ENCODE measurements at regions not wholly inside any gene's neighbourhood (a gene's known extent, or its start where the extent isn't known, plus 50 kb on each side); places are given as distances from the start of the nearest gene placed in this dataset.

DNA sequence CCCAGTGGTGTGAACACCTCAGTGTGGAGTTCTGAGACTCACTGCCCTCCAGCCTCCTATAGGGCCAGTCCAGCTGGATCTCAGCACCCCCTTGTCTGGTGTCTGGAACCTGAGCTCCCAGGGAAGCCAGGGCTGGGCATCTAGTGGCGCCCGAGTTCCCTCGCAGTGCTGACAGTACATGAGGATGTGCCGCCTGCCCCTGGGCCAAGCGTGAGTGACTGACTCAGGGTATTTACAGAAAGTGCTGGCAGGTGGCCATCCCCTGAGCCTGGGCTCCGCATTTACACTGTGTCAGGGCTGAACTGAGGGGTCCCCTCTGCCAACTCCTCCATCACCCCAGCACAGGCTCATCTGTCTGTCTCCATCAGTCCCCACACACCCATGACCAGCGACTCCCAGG lies 185.3 kb downstream of the BRD1 start:
- H3K4me3 ChIP-seq (ENCODE audit: low read depth, low read length), result no peak overlapping the region
- no peak for DNase-seq (ENCODE audit: low read depth)
- TF ChIP-seq MYC (IDR thresholded peaks at IDR 0.05; ENCODE audit: low read depth, low read length), result no peak
- TF ChIP-seq, protein P1, sequence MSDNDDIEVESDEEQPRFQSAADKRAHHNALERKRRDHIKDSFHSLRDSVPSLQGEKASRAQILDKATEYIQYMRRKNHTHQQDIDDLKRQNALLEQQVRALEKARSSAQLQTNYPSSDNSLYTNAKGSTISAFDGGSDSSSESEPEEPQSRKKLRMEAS (IDR thresholded peaks at IDR 0.05; ENCODE audit: low read depth, low read length), result no peak

DNA sequence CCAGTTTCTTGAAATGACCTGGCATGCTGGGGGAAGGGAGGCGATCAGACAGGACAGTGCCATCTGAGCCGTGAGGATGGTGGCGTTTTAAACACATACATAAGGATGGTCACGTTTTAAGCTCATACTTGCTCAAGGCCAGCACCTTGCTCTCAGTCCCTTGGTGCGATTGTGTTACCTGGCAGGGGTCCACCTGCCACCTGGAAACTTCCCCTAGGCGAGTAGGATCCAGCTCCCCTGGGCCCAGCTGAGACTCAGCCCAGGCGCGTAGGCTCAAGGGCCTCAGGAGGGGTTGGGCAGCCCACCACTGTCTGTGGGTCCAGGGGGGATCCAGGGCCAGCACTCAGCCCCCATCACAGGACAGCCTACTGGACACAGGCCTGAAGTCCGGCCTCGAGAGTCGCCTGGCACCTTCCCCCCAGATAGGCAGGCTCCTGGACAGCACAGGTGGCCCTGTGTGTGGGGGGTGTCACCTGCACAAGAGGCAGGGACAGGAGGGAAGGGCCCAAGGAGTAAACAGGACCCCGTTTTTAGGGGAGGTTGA lies 185.8 kb downstream of the BRD1 start:
- no peak for DNase-seq (ENCODE audit: low read depth)
- H3K4me3 ChIP-seq (ENCODE audit: low read depth, low read length), result no peak overlapping the region
- no peak for TF ChIP-seq POLR2A (IDR thresholded peaks at IDR 0.05; ENCODE audit: extremely low read depth, insufficient read length)
- TF ChIP-seq, protein P1 (IDR thresholded peaks at IDR 0.05; ENCODE audit: low read depth, low read length), result no peak
- TF ChIP-seq, protein P2, sequence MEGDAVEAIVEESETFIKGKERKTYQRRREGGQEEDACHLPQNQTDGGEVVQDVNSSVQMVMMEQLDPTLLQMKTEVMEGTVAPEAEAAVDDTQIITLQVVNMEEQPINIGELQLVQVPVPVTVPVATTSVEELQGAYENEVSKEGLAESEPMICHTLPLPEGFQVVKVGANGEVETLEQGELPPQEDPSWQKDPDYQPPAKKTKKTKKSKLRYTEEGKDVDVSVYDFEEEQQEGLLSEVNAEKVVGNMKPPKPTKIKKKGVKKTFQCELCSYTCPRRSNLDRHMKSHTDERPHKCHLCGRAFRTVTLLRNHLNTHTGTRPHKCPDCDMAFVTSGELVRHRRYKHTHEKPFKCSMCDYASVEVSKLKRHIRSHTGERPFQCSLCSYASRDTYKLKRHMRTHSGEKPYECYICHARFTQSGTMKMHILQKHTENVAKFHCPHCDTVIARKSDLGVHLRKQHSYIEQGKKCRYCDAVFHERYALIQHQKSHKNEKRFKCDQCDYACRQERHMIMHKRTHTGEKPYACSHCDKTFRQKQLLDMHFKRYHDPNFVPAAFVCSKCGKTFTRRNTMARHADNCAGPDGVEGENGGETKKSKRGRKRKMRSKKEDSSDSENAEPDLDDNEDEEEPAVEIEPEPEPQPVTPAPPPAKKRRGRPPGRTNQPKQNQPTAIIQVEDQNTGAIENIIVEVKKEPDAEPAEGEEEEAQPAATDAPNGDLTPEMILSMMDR (IDR thresholded peaks at IDR 0.05; ENCODE audit: low read depth, low read length), result no peak
- no peak for TF ChIP-seq MYC (IDR thresholded peaks at IDR 0.05; ENCODE audit: low read depth, low read length)

GRCh38 chr22:49640366-49641095 lies 187.1 kb downstream of the BRD1 start:
- no peak overlapping the region for H3K4me3 ChIP-seq (ENCODE audit: low read depth, low read length)
- DNase-seq (ENCODE audit: low read depth), result no peak
- TF ChIP-seq MYC (IDR thresholded peaks at IDR 0.05; ENCODE audit: low read depth, low read length) (no peak), POLR2A (IDR thresholded peaks at IDR 0.05; ENCODE audit: extremely low read depth, insufficient read length) (no peak)
- TF ChIP-seq, protein P1 (IDR thresholded peaks at IDR 0.05; ENCODE audit: low read depth, low read length), result no peak
- TF ChIP-seq, protein P2 (IDR thresholded peaks at IDR 0.05; ENCODE audit: low read depth, low read length), result no peak

DNA sequence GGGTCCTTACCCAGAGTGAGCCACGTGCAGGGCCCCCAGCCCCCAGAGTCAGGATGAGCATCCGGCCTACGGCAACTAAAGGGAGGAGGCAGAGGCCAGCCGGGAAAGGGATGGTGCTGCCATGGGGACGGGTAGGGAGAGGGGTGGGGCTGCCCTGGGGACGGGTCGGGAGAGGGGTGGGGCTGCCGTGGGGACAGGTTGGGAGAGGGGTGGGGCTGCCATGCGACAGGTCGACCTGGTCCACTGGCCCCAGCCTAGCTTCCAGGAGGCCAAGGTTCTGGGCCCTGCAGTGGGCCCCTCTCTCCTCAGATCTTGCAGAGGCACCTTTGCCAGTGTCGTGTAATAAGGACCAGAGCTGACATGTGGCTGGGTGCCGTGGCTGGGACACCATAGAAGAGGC lies 187.7 kb downstream of the BRD1 start:
- no peak overlapping the region for H3K4me3 ChIP-seq (ENCODE audit: low read depth, low read length)
- no peak for DNase-seq (ENCODE audit: low read depth)
- TF ChIP-seq MYC (IDR thresholded peaks at IDR 0.05; ENCODE audit: low read depth, low read length) (no peak), POLR2A (IDR thresholded peaks at IDR 0.05; ENCODE audit: extremely low read depth, insufficient read length) (no peak)
- TF ChIP-seq, protein P1 (IDR thresholded peaks at IDR 0.05; ENCODE audit: low read depth, low read length), result no peak
- TF ChIP-seq, protein P2 (IDR thresholded peaks at IDR 0.05; ENCODE audit: low read depth, low read length), result no peak

GRCh38 chr22:49638788-49639187 lies 188.9 kb downstream of the BRD1 start:
- TF ChIP-seq, protein P1 (IDR thresholded peaks at IDR 0.05; ENCODE audit: low read depth, low read length), result no peak
- TF ChIP-seq, protein P2 (IDR thresholded peaks at IDR 0.05; ENCODE audit: low read depth, low read length), result no peak
- TF ChIP-seq POLR2A (IDR thresholded peaks at IDR 0.05; ENCODE audit: extremely low read depth, insufficient read length), result no peak
- TF ChIP-seq MYC (IDR thresholded peaks at IDR 0.05; ENCODE audit: low read depth, low read length), result no peak
- no peak for DNase-seq (ENCODE audit: low read depth)
- H3K4me3 ChIP-seq (ENCODE audit: low read depth, low read length), result no peak overlapping the region

DNA sequence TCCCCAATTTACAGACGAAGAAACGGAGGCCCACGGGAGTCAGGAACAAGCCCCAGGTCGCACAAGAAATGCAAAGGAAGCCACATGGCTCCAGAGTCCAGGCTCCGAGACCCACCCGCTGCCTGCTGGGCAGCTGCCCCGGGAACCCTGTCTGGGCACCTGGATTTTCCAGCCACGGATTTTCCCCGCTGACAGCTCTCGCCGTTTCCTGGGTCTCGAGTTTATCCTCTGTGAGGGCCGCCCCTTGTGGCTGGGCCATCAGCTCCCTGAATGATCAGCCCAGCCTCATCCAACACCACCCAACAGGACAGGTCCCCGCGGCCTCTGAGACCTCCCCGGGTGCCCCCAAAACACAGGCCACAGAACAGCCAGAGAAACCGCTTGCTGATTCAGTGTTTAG lies 189.7 kb downstream of the BRD1 start:
- TF ChIP-seq, protein P2 (IDR thresholded peaks at IDR 0.05; ENCODE audit: low read depth, low read length), result no peak
- no peak for TF ChIP-seq MYC (IDR thresholded peaks at IDR 0.05; ENCODE audit: low read depth, low read length)
- no peak for TF ChIP-seq POLR2A (IDR thresholded peaks at IDR 0.05; ENCODE audit: extremely low read depth, insufficient read length)
- TF ChIP-seq, protein P1 (IDR thresholded peaks at IDR 0.05; ENCODE audit: low read depth, low read length), result no peak
- no peak for DNase-seq (ENCODE audit: low read depth)
- H3K4me3 ChIP-seq (ENCODE audit: low read depth, low read length), result no peak overlapping the region

Data from NB4 (cell line).